HG02623 (cell line): ENCODE measurements at regions not wholly inside any gene's neighbourhood (a gene's known extent, or its start where the extent isn't known, plus 50 kb on each side); places are given as distances from the start of the nearest gene placed in this dataset.

Source experiments
- ATAC-seq: cut with Tn5 transposase; IDR thresholded peaks from one replicate; pipeline ENCODE4 v1.9.1; 2021; ENCODE audit warnings: moderate library complexity; ENCODE audit not compliant: unreplicated experiment

DNA sequence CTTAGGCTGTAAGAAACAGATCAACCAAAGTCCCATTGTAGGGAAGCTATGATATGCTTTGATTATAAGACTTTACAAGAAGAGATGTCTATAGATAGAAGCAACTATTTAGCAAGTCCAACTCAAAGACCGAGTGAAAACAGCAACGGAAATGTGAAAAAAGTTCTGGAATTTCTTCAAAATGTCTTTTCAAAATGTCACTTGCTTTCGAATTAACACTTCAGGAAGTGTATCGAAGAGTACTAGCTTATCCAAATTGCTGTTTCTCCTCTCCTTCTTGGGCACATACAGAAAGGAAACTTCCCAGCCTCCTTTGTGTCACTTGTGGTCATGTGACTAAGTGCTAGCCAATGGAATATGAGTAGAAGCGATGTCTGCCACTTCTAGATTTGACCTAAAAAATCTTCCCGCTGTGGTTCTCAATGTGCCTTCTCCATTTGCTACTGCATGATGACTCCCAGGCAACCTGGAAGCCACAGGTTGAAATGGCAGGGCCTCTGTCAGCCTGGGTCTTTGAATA, 89.9 kb downstream of the TSEN15 start:
- ATAC-seq, result no peak

DNA sequence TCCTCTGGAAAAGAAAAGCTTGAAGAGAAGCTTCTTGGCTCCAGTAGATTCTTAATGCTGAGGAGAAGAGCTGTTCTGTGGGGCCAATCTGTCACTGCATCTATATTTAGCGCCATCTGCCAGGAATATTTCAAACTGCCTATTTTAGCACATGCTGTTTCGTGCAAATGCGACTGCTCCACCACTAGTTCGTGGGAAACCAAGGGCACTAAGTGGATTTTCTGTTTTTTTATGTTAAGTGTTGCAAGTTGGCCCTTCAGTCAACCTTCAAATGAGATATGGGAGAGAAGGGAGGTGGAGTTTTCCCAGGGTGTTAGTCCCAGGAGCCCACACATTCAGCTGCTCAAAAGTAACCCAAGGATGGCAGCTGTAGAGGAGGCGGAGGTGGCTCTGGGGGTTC, 91.9 kb downstream of the TSEN15 start:
- ATAC-seq, result no peak

DNA sequence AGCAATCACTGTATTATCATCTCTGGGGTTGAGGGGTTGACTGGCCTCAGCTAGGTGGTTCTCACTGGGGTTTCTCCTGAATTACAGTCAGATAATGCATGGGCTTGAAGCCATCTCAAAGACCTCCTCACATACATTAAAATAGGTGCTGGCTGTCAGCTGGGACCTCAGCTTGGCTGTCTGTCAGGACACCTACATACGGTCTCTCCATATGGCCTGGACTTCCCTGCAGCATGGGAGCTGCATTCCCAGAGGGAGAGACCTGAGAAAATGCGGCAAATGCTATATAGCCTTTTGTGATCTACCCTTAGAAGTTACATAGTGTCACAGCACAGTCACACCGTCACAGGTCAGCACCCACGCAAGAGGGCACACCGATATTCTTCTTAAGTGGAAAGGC, 93.6 kb downstream of the TSEN15 start:
- no peak for ATAC-seq

DNA sequence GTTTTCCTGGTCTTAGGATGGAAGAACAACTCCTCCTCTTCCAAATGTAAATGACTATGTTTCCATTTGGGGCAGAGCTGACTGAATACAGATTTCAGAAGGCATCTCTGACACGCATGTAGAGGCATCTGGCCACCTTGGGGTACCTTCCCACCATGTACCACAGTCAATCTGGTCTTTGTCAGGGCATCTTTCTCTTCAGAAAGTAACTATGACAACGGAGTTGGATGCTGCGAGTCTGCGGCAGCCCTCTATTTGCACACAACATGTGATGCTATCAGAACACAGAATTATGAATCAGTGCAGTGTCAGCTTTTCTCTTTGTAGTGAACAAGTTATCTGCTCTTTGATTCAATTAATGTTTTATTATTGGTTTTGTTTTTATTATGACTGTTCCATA, 94.7 kb downstream of the TSEN15 start:
- no peak for ATAC-seq

DNA sequence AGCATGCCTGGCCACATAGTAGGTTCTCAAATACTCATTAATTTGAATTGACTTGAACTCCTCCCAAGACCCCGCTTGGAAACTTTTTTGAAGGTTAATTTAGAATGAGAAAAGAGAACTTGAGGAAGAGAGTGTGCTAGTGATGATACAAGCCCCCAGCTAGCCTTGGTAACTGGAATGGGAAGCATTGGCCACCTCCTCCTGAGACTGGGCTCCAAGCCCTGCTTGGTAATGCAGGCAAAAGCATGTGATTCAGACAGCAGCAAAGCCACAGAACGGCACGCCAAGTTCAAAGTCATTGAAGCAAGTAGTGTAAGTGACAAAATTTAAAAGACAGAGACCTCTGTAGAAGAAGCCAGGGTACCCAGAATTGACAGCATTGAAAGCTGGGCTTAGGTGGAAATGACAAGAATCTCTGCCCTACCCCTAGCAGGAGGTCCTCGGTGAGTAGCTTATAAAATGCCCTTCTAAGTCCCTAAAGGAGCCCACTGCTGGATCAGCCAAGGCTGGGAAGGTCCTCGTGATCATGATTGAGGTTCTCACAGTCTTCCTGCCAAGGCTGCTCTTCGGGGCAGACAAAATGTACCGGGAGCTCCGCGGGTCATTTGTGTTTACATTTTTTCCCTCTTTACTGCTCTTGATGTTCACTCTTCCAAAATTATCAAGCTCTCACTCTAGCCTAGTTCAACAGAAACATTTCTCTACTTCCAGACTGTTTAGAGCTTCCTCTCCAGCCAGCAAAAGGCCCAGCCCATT, 99.4 kb downstream of the TSEN15 start:
- ATAC-seq, result no peak

- no peak for ATAC-seq
Measured at GRCh38 chr1:184152434-184152898, 100.9 kb downstream of the TSEN15 start.

GRCh38 chr1:184152974-184153373, 101.4 kb downstream of the TSEN15 start:
- ATAC-seq, result no peak

DNA sequence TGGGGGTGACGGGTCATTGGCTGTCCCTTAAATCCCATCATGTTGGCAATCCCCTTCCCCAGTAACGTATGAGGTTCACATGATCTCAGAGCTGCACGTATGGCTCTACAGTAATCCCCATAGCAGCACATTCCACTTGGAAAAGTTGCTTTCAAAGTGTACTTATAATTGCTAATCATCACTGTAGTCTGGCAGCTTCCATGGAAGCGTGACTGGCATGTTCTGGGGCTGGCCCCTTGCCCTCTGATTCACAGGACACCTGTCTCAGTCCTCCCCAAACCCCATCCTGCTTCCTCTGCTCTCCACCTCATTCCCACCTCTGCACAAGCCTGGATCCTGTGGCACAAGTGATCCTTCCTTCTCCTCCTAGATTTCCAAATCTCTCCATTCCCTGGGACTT, 102.2 kb downstream of the TSEN15 start:
- no peak for ATAC-seq

DNA sequence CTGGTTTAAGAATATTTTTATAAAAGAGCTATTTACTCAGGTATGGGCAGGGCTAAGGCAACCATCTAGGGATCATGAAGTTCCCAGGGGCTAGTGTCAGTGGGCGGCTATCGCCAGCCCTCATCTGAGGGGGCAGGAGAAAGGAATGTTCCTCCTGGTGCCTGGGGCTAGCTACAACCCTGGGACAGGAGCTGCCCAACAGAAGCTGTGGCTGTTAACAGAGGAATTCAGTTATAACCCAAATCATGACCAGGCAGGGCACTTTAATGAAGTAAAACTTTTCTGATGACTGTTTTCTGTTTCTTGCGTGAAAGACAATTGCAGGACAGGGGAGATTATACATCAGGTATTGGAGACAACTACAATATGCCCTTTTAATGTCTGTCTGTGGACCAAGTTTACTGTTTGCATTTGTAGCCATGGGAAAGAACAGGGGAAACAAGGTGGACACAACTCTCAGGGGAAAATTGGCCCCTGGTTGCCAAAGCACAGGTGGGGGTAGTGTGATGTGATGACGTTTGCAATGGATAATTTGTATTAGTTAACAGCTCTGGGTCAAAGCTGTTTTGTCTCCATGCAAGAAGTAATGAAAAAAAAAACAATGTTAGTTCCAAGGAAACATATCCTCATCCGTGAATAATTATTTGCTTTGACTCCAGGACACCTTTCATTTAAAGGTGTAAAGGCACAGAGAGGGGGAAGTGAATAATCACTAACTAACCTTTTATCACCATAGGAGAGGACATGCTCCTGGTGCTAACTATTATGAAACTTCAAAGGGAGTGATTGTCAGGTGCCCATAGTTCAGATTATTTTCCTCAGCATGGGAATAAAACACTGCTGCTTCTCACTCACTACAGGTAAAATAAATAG, 105.2 kb downstream of the TSEN15 start:
- ATAC-seq, result no peak

- no peak for ATAC-seq
Measured at GRCh38 chr1:184157394-184157742, 105.8 kb downstream of the TSEN15 start.

GRCh38 chr1:184158896-184159681, 107.6 kb downstream of the TSEN15 start:
- ATAC-seq, result no peak

DNA sequence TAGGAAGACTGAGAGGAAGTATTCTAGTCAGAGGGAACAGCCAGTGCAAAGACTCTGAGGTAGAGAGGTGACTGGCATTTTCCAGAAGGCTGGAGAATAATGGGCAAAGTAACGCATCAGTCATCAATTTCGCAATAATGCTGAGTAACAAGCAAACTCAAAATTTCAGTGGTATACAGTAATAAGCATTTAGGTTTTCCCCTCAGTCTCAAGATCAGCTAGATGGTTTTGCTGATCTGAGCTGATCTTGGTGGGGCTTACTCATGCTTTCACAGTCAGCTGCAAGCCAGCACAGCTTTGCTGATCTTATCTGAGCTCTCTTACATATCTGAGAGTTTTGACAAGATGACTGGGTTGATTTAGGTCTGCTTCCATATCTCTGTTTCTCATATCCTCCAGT, 108.7 kb downstream of the TSEN15 start:
- no peak for ATAC-seq

DNA sequence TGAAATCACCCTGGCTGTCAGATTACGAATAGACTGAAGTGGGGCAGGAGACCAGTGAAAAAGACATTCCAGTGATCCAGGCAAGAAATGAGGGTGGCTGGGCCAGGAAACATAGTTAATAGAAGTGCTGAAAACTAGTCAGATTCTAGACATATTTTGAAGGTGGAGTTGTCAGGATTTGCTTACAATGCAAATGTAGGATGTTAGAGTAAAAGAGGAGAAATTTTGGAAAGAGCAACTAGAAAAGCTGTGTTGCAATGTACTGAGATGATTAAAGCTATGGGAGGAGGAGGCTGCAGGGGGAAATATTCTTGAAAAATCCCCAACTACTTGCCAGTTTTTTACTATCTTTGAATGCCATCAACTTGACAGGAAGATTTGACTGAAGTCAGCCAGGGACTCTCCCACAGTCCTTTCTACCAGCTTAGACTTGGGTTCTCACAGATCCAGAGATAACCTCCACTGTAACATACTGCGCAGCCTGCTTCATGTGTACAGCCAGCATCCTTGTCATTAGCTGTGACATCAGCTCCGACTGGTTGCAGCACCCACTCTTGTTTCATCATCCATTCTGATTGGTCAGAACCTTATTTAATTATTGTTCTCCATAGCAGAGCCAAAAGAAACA, 109.7 kb downstream of the TSEN15 start:
- no peak for ATAC-seq

GRCh38 chr1:184162281-184162680, 110.8 kb downstream of the TSEN15 start:
- no peak for ATAC-seq

DNA sequence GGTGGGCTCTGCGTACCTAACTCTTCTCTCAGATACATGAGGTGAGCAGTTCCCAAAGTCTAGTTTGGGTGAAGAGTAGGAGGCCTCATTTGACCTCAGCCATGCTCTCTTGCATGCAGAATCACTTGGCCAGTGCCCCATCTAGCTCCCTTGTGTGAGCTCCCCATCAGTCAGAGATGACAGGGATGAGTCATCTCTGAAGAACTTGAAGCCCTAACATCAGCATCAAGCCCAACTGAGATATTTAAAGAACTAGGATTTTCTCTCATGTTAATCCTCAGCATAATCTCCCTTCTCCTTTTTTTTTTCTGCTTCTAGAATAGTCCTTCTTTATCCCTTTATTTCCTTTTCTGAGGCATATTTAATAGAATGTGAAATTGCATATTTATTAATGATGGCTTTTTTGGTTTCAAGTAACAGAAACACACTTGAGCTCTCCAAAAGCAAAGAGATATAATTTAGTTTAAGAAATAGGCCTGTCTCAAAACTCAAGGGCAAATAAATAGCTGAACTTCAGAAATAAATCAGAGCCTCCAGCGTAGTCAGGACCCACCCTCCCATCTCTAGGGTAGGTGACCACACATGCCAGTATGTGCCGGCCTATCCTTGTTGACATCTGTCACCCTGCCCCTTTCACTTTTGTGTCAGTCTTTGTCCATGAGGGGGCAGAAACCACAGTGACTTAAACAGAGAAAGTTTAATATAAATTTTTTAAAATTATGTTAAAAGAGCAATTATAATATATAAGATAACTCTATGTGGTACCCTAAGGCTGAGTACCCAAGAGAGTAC, 112.3 kb downstream of the TSEN15 start:
- peak; percentile 71 for ATAC-seq

GRCh38 chr1:184164536-184164935, 113.0 kb downstream of the TSEN15 start:
- ATAC-seq, result no peak

- no peak for ATAC-seq
Measured at GRCh38 chr1:184166485-184166884, 115.0 kb downstream of the TSEN15 start.

DNA sequence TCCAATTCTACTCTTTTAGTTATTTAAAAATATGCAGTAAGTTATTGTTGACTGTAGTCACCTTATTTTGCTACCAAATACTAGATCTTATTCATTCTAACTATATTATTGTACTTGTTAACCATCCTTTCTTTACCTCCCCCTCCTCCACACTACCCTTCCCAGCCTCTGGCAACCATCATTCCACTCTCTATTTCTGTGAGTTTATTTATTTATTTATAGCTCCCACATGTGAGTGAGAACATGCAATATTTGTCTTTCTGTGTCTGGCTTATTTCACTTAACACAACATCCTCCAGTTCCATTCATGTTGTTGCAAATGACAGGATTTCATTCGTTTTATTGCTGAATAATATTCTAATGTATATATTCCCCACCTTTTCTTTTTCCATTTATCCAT, 115.8 kb downstream of the TSEN15 start:
- ATAC-seq, result no peak

GRCh38 chr1:184170719-184171118, 119.2 kb downstream of the TSEN15 start:
- ATAC-seq, result no peak

DNA sequence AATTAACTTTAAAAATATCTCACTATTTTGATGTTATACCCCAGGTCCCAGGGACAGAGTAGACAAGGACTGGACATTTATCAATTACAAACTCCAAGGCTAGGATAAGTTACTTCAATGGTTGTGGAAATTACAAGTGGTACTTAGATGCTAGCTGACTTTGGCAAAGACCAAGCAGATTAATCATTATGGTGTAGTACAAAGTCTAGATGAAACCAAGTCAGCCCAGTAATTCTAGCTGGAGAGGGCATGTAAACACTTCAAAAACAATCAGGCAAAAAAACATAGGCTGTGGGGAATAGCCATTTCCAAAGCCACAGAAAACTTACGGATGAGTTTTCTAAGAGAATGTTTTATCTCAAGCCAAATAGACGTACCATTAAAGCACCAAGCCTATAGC, 124.5 kb downstream of the TSEN15 start:
- ATAC-seq, result no peak
